Thoracic aorta (tissue), 2 donors: ENCODE measurements at regions not wholly inside any gene's neighbourhood (a gene's known extent, or its start where the extent isn't known, plus 50 kb on each side); places are given as distances from the start of the nearest gene placed in this dataset.

Experiments
- ATAC-seq: fragments of 150-250 bp; one replicate; pipeline ENCODE4 v1.8.0; 2017; ENCODE audit warnings: low read depth; ENCODE audit not compliant: insufficient number of reproducible peaks, low FRiP score
- DNase-seq: peaks from one replicate; pipeline ENCODE4 v3.0.0-alpha.2; 2020; ENCODE audit warnings: low spot score
- H3K27ac ChIP-seq, 2 donors: fragments of 200-600 bp; sonication (generic); 1 replicate in 1 of 2; 2 replicates in 1 of 2; pipeline ENCODE4 v1.5.1; 2016; ENCODE audit warnings: mild to moderate bottlenecking in 2 of 2, moderate library complexity in 2 of 2
- H3K27me3 ChIP-seq: fragments of 200-600 bp; sonication (generic); replicated peaks from 2 replicates; pipeline ENCODE4 v1.6.0; 2016; ENCODE audit warnings: mild to moderate bottlenecking; ENCODE audit not compliant: insufficient read depth
- H3K36me3 ChIP-seq: fragments of 200-600 bp; sonication (generic); one replicate; pipeline ENCODE4 v1.5.1; 2016
- H3K4me1 ChIP-seq, 2 donors: fragments of 200-600 bp; sonication (generic); 1 replicate in 1 of 2; 2 replicates in 1 of 2; pipeline versions ENCODE4 v1.5.1 to v1.6.0; 2016; ENCODE audit warnings: low read depth in 2 of 2, mild to moderate bottlenecking in 1 of 2; ENCODE audit not compliant: control insufficient read depth in 1 of 2
- H3K4me3 ChIP-seq: fragments of 200-600 bp; sonication (generic); 2 replicates; pipeline ENCODE4 v1.5.1; 2016; ENCODE audit warnings: mild to moderate bottlenecking
- H3K9me3 ChIP-seq: fragments of 200-600 bp; sonication (generic); 2 replicates; pipeline ENCODE4 v1.5.1; 2016
- CTCF ChIP-seq: fragments of 200-600 bp; sonication (generic); IDR thresholded peaks from one replicate; pipeline ENCODE4 v1.5.1; 2019; ENCODE audit warnings: antibody characterized with exemption

- Histone ChIP-seq H3K27ac (no peak overlapping the region), H3K27me3 (no peaks in the 10 kb centered on the region), H3K36me3 (no peaks in the 10 kb centered on the region), H3K9me3 (no peaks in the 10 kb centered on the region), H3K4me3 (no peak overlapping the region), H3K4me1 (no peaks in the 10 kb centered on the region)
- ATAC-seq (no peak), DNase-seq (no peak)
- no peak for TF ChIP-seq CTCF
These were observed 935.1 kb upstream of the SLC35B3 start for GRCh38 chr6:9370480-9370879.

- Histone ChIP-seq H3K4me1 (no peaks in the 10 kb centered on the region), H3K27ac (no peak overlapping the region), H3K27me3 (no peaks in the 10 kb centered on the region), H3K36me3 (no peaks in the 10 kb centered on the region), H3K9me3 (no peaks in the 10 kb centered on the region), H3K4me3 (no peak overlapping the region)
- DNase-seq (no peak), ATAC-seq (no peak)
- TF ChIP-seq CTCF: no peak
These were observed 930.0 kb upstream of the SLC35B3 start for GRCh38 chr6:9365378-9365777.

GRCh38 chr6:9361749-9362148, 926.4 kb upstream of the SLC35B3 start:
- ATAC-seq: no peak

GRCh38 chr6:9360881-9361280, 925.5 kb upstream of the SLC35B3 start:
- ATAC-seq (no peak), DNase-seq (no peak)
- no peak for TF ChIP-seq CTCF
- no peaks in the 10 kb centered on the region for H3K36me3 ChIP-seq
- H3K4me3 ChIP-seq: no peak overlapping the region
- no peaks in the 10 kb centered on the region for H3K4me1 ChIP-seq
- H3K27me3 ChIP-seq: no peaks in the 10 kb centered on the region
- H3K9me3 ChIP-seq: no peaks in the 10 kb centered on the region
- no peak overlapping the region for H3K27ac ChIP-seq

More at GRCh38 chr6:9361749-9362148, 926.4 kb upstream of the SLC35B3 start:
- no peak overlapping the region for H3K27ac ChIP-seq
- H3K4me3 ChIP-seq: no peak overlapping the region
- no peaks in the 10 kb centered on the region for H3K9me3 ChIP-seq
- no peaks in the 10 kb centered on the region for H3K4me1 ChIP-seq
- TF ChIP-seq CTCF: no peak
- no peak for DNase-seq
- H3K36me3 ChIP-seq: no peaks in the 10 kb centered on the region
- H3K27me3 ChIP-seq: no peaks in the 10 kb centered on the region

- no peak overlapping the region for H3K27ac ChIP-seq
- no peak overlapping the region for H3K4me3 ChIP-seq
- DNase-seq (no peak), ATAC-seq (no peak)
- no peaks in the 10 kb centered on the region for H3K9me3 ChIP-seq
- no peak for TF ChIP-seq CTCF
- no peaks in the 10 kb centered on the region for H3K36me3 ChIP-seq
- no peaks in the 10 kb centered on the region for H3K4me1 ChIP-seq
- no peaks in the 10 kb centered on the region for H3K27me3 ChIP-seq
These were observed 912.3 kb upstream of the SLC35B3 start for GRCh38 chr6:9347608-9348007.
